ENCODE measurements at regions not wholly inside any gene's neighbourhood (a gene's known extent, or its start where the extent isn't known, plus 50 kb on each side); places are given as distances from the start of the nearest gene placed in this dataset.

- DNase-seq (ENCODE audit: extremely low read depth, low read depth) = no peak
- TF ChIP-seq, protein P1, sequence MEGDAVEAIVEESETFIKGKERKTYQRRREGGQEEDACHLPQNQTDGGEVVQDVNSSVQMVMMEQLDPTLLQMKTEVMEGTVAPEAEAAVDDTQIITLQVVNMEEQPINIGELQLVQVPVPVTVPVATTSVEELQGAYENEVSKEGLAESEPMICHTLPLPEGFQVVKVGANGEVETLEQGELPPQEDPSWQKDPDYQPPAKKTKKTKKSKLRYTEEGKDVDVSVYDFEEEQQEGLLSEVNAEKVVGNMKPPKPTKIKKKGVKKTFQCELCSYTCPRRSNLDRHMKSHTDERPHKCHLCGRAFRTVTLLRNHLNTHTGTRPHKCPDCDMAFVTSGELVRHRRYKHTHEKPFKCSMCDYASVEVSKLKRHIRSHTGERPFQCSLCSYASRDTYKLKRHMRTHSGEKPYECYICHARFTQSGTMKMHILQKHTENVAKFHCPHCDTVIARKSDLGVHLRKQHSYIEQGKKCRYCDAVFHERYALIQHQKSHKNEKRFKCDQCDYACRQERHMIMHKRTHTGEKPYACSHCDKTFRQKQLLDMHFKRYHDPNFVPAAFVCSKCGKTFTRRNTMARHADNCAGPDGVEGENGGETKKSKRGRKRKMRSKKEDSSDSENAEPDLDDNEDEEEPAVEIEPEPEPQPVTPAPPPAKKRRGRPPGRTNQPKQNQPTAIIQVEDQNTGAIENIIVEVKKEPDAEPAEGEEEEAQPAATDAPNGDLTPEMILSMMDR (IDR thresholded peaks at IDR 0.05; ENCODE audit: low read depth, low read length) = no peak
These were observed 144.3 kb upstream of the PRMT6 start for GRCh38 chr1:106912131-106912530.

GRCh38 chr1:106921186-106921585 lies 135.3 kb upstream of the PRMT6 start:
- TF ChIP-seq, protein P1 (IDR thresholded peaks at IDR 0.05; ENCODE audit: low read depth, low read length) = no peak
- DNase-seq (ENCODE audit: extremely low read depth, low read depth) = no peak

- TF ChIP-seq, protein P1 (IDR thresholded peaks at IDR 0.05; ENCODE audit: low read depth, low read length) = no peak
- DNase-seq (ENCODE audit: extremely low read depth, low read depth) = no peak
These were observed 132.1 kb upstream of the PRMT6 start for GRCh38 chr1:106924360-106924759.

- DNase-seq (ENCODE audit: extremely low read depth, low read depth) = no peak
- TF ChIP-seq, protein P1 (IDR thresholded peaks at IDR 0.05; ENCODE audit: low read depth, low read length) = no peak
These were observed 130.7 kb upstream of the PRMT6 start for GRCh38 chr1:106925750-106926149.

DNA sequence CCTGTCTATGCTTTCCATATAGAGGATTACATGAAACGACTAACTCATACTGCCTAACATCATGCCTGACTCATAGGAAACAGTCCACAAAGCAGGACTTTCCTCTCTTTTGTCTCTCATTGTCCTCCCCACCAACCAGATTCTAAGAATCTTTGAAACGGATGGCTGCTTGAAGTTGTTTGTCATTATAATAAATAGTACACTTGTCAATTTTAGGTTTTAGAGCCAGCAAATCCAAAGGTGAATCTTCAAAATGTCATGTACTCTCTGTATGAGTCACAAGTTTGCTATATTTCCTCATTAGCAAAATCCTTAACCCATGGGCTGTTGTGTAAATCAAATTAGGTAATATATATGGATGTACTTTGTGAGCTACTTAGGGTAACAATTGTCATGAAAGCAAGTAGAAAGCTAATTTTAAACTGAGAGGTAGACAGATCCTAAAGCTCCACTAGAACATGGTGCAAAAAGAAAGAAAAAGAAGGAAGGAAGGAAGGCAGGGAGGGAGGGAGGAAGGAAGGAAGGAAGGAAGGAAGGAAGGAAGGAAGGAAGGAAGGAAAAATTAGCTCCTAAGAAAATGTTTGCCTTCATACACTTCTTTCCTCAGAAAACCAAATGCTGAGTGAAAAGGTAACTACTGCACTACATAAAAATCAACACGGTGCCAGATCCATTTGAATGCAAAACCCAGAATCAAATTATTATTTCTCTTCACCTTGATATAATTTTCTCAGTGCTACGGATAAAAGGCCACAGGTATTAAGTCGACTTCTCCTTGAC lies 129.5 kb upstream of the PRMT6 start:
- no peak for DNase-seq (ENCODE audit: extremely low read depth, low read depth)
- TF ChIP-seq, protein P1 (IDR thresholded peaks at IDR 0.05; ENCODE audit: low read depth, low read length) = no peak

- TF ChIP-seq, protein P1 (IDR thresholded peaks at IDR 0.05; ENCODE audit: low read depth, low read length) = no peak
- no peak for DNase-seq (ENCODE audit: extremely low read depth, low read depth)
These were observed 119.4 kb upstream of the PRMT6 start for GRCh38 chr1:106937104-106937503.

DNA sequence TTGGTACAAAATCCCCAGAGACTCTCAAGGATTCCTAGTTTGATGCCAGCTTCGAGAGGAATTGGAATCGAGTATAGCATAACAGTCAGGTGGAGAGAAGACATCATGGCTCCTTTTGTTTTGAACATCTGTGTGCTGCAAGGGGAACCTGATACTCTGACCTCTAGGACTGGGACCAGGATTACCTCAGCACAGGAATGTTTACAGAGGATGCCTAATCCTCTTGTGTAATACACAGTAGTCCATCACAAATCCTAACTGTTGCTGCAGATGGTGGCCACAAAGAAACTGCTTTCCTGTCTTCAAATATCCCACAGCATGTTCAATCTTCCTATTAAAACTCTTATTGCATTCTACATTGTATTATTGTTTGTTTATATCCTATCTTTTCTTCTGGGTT lies 111.8 kb upstream of the PRMT6 start:
- DNase-seq (ENCODE audit: extremely low read depth, low read depth) = no peak
- TF ChIP-seq, protein P1 (IDR thresholded peaks at IDR 0.05; ENCODE audit: low read depth, low read length) = no peak
